Lower leg skin (tissue), 3 donors: ENCODE measurements at regions not wholly inside any gene's neighbourhood (a gene's known extent, or its start where the extent isn't known, plus 50 kb on each side); places are given as distances from the start of the nearest gene placed in this dataset.

ENCODE experiments used
- CTCF ChIP-seq, 3 donors: fragments of 450-650 bp; IDR thresholded peaks; one replicate each; pipeline ENCODE4 v1.5.1; 2016; ENCODE audit warnings: antibody characterized with exemption in 3 of 3, mild to moderate bottlenecking in 3 of 3, moderate library complexity in 2 of 3
- POLR2A ChIP-seq, 2 donors: fragments of 450-650 bp; IDR thresholded peaks; one replicate each; pipeline ENCODE4 v1.6.1; 2016 to 2017; ENCODE audit warnings: antibody characterized with exemption in 2 of 2, mild to moderate bottlenecking in 1 of 2, moderate library complexity in 1 of 2

GRCh38 chr3:41148901-41149300, 50.4 kb upstream of the CTNNB1 start:
- TF ChIP-seq POLR2A (IDR thresholded peaks at IDR 0.05) (no peak), CTCF (IDR thresholded peaks at IDR 0.05) (no peak)
